NCI-H2196 treated with DMSO at 0.1 percent for 48 hours (cell line): ENCODE measurements at regions not wholly inside any gene's neighbourhood (a gene's known extent, or its start where the extent isn't known, plus 50 kb on each side); places are given as distances from the start of the nearest gene placed in this dataset.

Experiments
- DNase-seq: peaks from one replicate; lab custom pipeline; 2025; ENCODE audit not compliant: unreplicated experiment; lab: John Stamatoyannopoulos, UW

- no peak for DNase-seq
These were observed 66.2 kb upstream of the SELENOK start for GRCh38 chr3:53957831-53958230.

GRCh38 chr3:53956586-53956985 is 64.9 kb upstream of the SELENOK start:
- no peak for DNase-seq

GRCh38 chr3:53949541-53949940 is 57.9 kb upstream of the SELENOK start:
- DNase-seq: no peak

- DNase-seq: no peak
These were observed 56.5 kb upstream of the SELENOK start for GRCh38 chr3:53948174-53948573.

- DNase-seq: no peak
These were observed 52.4 kb upstream of the SELENOK start for GRCh38 chr3:53944028-53944427.

- no peak for DNase-seq
These were observed 50.3 kb upstream of the SELENOK start for GRCh38 chr3:53941950-53942349.
